ENCODE measurements at regions not wholly inside any gene's neighbourhood (a gene's known extent, or its start where the extent isn't known, plus 50 kb on each side); places are given as distances from the start of the nearest gene placed in this dataset.
"Not testable (repeated sequence)": the region's sequence is repeated elsewhere in the genome, so short reads cannot be mapped to it uniquely, and the experiment has no call there.

GRCh38 chr1:73842436-73842835, 355.5 kb downstream of the LRRIQ3 start:
- intact Hi-C loops (cut with DNase I): no loop called here
- DNase-seq: no peak
- TF ChIP-seq CTCF (IDR thresholded peaks at IDR 0.05): no peak
- no peak for TF ChIP-seq POLR2A (IDR thresholded peaks at IDR 0.05)
- no peaks in the 10 kb centered on the region for H3K4me1 ChIP-seq
- no peak for ATAC-seq
- no peaks in the 10 kb centered on the region for H3K36me3 ChIP-seq (replicated peaks in 1 of 2; ENCODE audit: insufficient read depth in 1 of 2, low read depth in 2 of 2)
- no peak overlapping the region for H3K27ac ChIP-seq
- H3K27me3 ChIP-seq: no peaks in the 10 kb centered on the region
- H3K4me3 ChIP-seq: no peak overlapping the region
- H3K9me3 ChIP-seq: no peaks in the 10 kb centered on the region

DNA sequence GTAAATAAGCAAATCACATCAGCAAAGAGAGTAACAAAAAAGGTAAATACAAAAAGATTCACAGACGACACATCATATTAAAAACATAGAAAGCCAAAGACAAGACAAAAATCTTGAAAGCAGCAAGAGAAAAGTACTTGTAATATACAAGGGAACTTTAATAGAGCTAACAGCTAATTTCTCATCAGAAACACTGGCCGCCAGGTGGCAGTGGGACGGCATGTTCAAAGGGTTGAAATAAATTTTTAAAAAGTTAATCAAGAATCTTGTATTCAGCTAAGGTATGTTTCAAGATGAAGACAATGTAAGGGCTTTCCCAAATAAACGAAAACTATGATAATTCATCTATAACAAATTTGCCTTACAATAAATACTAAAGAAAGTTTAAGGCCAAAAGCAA, 358.1 kb downstream of the LRRIQ3 start:
- H3K9me3 ChIP-seq: no peaks in the 10 kb centered on the region
- intact Hi-C loops (cut with DNase I): no loop called here
- TF ChIP-seq CTCF (IDR thresholded peaks at IDR 0.05): no peak
- no peak for TF ChIP-seq POLR2A (IDR thresholded peaks at IDR 0.05)
- ATAC-seq (no peak), DNase-seq (no peak)
- no peak overlapping the region for H3K27ac ChIP-seq
- no peaks in the 10 kb centered on the region for H3K27me3 ChIP-seq
- H3K36me3 ChIP-seq (replicated peaks in 1 of 2; ENCODE audit: insufficient read depth in 1 of 2, low read depth in 2 of 2): no peaks in the 10 kb centered on the region
- H3K4me1 ChIP-seq: no peaks in the 10 kb centered on the region
- no peak overlapping the region for H3K4me3 ChIP-seq
- WGBS, 2 donors: 23 to 34% methylated on average over 4 of the region's 4 CpGs

DNA sequence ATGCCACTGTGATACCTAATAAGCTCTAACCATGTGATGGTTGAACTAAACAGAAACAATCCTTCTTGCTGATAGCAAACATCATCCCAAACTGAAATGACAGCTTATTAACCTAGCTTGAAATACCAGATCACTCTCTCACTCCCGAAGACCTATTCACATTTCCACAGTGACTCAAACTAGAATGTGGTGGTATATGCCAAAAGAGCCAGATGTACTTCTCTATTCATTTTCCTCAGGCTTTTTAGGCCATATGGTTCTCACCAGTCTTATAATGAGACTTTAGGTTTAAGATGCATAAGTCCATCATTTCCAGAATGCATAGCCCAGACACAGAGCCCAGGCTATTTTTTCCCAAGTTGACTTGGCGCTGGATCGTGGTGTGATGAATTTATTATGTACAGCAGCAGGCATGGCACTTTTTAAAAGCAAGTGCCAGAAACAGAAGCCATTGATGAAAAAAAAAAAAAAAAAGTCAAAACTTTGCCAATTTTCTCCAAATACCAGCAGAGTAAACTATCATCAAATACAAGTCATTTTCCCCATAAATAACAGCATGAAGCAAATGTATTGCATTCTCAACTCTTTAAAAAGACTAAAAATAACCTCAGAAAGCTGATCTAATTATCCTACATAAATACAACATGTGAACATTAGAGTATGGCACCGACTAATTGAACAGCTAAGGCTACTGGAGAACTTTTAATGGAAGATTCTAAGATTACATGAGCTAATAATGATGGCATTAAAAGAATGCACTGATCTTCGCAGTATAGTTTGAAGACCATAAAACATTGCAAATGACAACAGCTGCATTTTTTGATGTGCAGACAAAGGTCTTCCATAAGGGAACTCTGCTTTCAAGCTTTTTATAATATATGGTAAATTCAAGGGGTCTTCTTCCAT, 365.4 kb downstream of the LRRIQ3 start:
- intact Hi-C loops (cut with DNase I): no loop called here
- no peaks in the 10 kb centered on the region for H3K36me3 ChIP-seq (replicated peaks in 1 of 2; ENCODE audit: insufficient read depth in 1 of 2, low read depth in 2 of 2)
- H3K4me1 ChIP-seq: no peaks in the 10 kb centered on the region
- DNase-seq (no peak), ATAC-seq (no peak)
- no peak overlapping the region for H3K27ac ChIP-seq
- no peaks in the 10 kb centered on the region for H3K9me3 ChIP-seq
- WGBS, 2 donors: 61 to 63% methylated on average over 5 of the region's 5 CpGs
- no peak for TF ChIP-seq POLR2A (IDR thresholded peaks at IDR 0.05)
- TF ChIP-seq CTCF (IDR thresholded peaks at IDR 0.05): no peak
- no peaks in the 10 kb centered on the region for H3K27me3 ChIP-seq
- no peak overlapping the region for H3K4me3 ChIP-seq

DNA sequence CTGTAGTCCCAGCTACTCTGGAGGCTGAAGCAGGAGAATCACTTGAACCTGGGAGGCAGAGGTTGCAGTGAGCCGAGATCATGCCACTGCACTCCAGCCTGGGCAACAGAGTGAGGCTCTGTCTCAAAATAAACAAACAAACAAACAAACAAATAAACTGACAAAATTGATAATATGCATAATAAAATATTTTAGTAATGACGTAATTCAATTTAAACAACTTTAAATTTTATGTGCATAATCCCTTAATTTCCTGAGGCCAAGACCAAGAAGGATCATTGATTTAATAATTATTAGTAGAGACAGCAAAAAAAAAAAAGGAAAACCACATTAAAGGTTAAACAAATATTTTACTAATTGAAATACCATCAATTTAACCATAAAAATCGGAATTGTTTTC, 370.7 kb downstream of the LRRIQ3 start:
- intact Hi-C loops (cut with DNase I): not testable (repeated sequence)

GRCh38 chr1:73824065-73824464, 373.9 kb downstream of the LRRIQ3 start:
- H3K36me3 ChIP-seq (replicated peaks in 1 of 2; ENCODE audit: insufficient read depth in 1 of 2, low read depth in 2 of 2): no peaks in the 10 kb centered on the region
- DNase-seq (no peak), ATAC-seq (no peak)
- H3K27ac ChIP-seq: no peak overlapping the region
- no peaks in the 10 kb centered on the region for H3K4me1 ChIP-seq
- no peaks in the 10 kb centered on the region for H3K9me3 ChIP-seq
- 40 to 52% methylated on average over 4 of the region's 4 CpGs for WGBS, 2 donors
- H3K27me3 ChIP-seq: no peaks in the 10 kb centered on the region
- H3K4me3 ChIP-seq: no peak overlapping the region
- TF ChIP-seq CTCF (IDR thresholded peaks at IDR 0.05): no peak
- no peak for TF ChIP-seq POLR2A (IDR thresholded peaks at IDR 0.05)
- intact Hi-C loops (cut with DNase I): no loop called here

More for the DNA sequence above, 370.7 kb downstream of the LRRIQ3 start:
- H3K36me3 ChIP-seq (replicated peaks in 1 of 2; ENCODE audit: insufficient read depth in 1 of 2, low read depth in 2 of 2); DNase-seq; H3K4me3 ChIP-seq; H3K4me1 ChIP-seq; H3K27ac ChIP-seq; H3K27me3 ChIP-seq; ATAC-seq; H3K9me3 ChIP-seq: not testable (repeated sequence)
- 55 to 72% methylated on average over 3 of the region's 3 CpGs for WGBS, 2 donors

All from body of pancreas (tissue), 4 donors.